Endothelial cell of umbilical vein (primary cell): ENCODE measurements at regions not wholly inside any gene's neighbourhood (a gene's known extent, or its start where the extent isn't known, plus 50 kb on each side); places are given as distances from the start of the nearest gene placed in this dataset.

ENCODE experiments used
- BruUV-seq: library from RNA; stranded (reverse); fragments of 400-500 nt; replicated peaks from 2 replicates; lab custom pipeline; 2021; lab: Mats Ljungman, UMichigan
- CTCF ChIA-PET: fragments of 300-600, 350-600 bp; sonication (Branson Sonifier 250); formaldehyde crosslinking; loops from one replicate; lab custom pipeline; 2021; ENCODE audit warnings: antibody characterized with exemption, inconsistent platforms; lab: Charles Lee
- POLR2A ChIA-PET: fragments of 300-600, 350-600 bp; sonication (Branson Sonifier 250); formaldehyde crosslinking; loops from one replicate; lab custom pipeline; 2021; ENCODE audit warnings: antibody characterized with exemption, inconsistent platforms; lab: Charles Lee
- DNase-seq: peaks from one replicate; pipeline ENCODE4 v3.0.0-alpha.2; 2011; ENCODE audit warnings: low read depth, low spot score
- FAIRE-seq: peaks from 2 replicates; lab custom pipeline; 2011; peaks lifted over from hg19 to GRCh38; lab: Jason Lieb, UNC
- H2AFZ ChIP-seq: 2 replicates; pipeline ENCODE4 v1.6.0; 2012; ENCODE audit warnings: low read depth, low read length, control low read depth, inconsistent platforms
- H3K27ac ChIP-seq: 2 replicates; pipeline ENCODE4 v1.5.1; 2011; ENCODE audit warnings: low read depth, mild to moderate bottlenecking, control low read depth, low read length, moderate library complexity; ENCODE audit not compliant: insufficient read depth
- H3K27me3 ChIP-seq, 2 experiments: 2 replicates each; pipeline versions ENCODE4 v1.6.0 to v1.6.1; 2011; ENCODE audit warnings: low read length in 2 of 2, mixed read lengths in 1 of 2; ENCODE audit not compliant: control insufficient read depth in 2 of 2, insufficient read depth in 2 of 2
- H3K36me3 ChIP-seq, 2 experiments: 2 replicates in 1 of 2; 3 replicates in 1 of 2; pipeline ENCODE4 v1.5.1; 2011; ENCODE audit warnings: low read length in 2 of 2, mild to moderate bottlenecking in 1 of 2, moderate library complexity in 1 of 2; ENCODE audit not compliant: control insufficient read depth in 2 of 2, insufficient read depth in 2 of 2; ENCODE audit errors: extremely low read depth in 1 of 2
- H3K4me1 ChIP-seq: 3 replicates; pipeline ENCODE4 v1.5.1; 2011; ENCODE audit warnings: mild to moderate bottlenecking, low read length; ENCODE audit not compliant: control insufficient read depth, insufficient read depth; ENCODE audit errors: extremely low read depth
- H3K4me2 ChIP-seq: 2 replicates; pipeline ENCODE4 v1.6.1; 2011; ENCODE audit warnings: low read length, control low read depth, mixed read lengths; ENCODE audit not compliant: insufficient read depth
- H3K4me3 ChIP-seq, 3 experiments: fragments of 200-600 bp in 1 of 3; sonication (generic), shearing (Covaris generic) in 1 of 3; replicated peaks in 1 of 3; 2 replicates each; pipeline ENCODE4 v1.5.1; 2011 to 2016; ENCODE audit warnings: control low read depth in 3 of 3, low read length in 3 of 3, mild to moderate bottlenecking in 2 of 3, inconsistent platforms in 1 of 3, low read depth in 1 of 3, moderate library complexity in 1 of 3; ENCODE audit not compliant: insufficient read depth in 1 of 3
- H3K79me2 ChIP-seq: 2 replicates; pipeline ENCODE4 v1.6.0; 2012; ENCODE audit warnings: low read length, inconsistent platforms; ENCODE audit not compliant: control insufficient read depth, insufficient read depth
- H3K9ac ChIP-seq: replicated peaks from 2 replicates; pipeline ENCODE3; 2011; ENCODE audit warnings: low read length, control low read depth; ENCODE audit not compliant: insufficient read depth; ENCODE audit errors: extremely low read depth
- H3K9me1 ChIP-seq: replicated peaks from 3 replicates; pipeline ENCODE4 v1.6.0; 2011; ENCODE audit warnings: mild to moderate bottlenecking, low read length; ENCODE audit not compliant: control insufficient read depth, insufficient read depth; ENCODE audit errors: extremely low read depth
- H3K9me3 ChIP-seq: replicated peaks from 2 replicates; pipeline ENCODE4 v1.5.1; 2012; ENCODE audit warnings: low read length, inconsistent platforms; ENCODE audit not compliant: control insufficient read depth, insufficient read depth
- H4K20me1 ChIP-seq: replicated peaks from 2 replicates; pipeline ENCODE3; 2011; ENCODE audit warnings: mild to moderate bottlenecking, low read length; ENCODE audit not compliant: control insufficient read depth, insufficient read depth; ENCODE audit errors: extremely low read depth
- CTCF ChIP-seq, 2 donors: IDR thresholded peaks; 1 replicate in 1 of 2; 2 replicates in 1 of 2; pipeline ENCODE4 v1.5.1; 2011; ENCODE audit warnings: low read length in 2 of 2, mild to moderate bottlenecking in 2 of 2, moderate library complexity in 2 of 2, control low read depth in 1 of 2, inconsistent platforms in 1 of 2, low read depth in 1 of 2; ENCODE audit not compliant: insufficient read depth in 1 of 2; ENCODE audit errors: extremely low read depth in 1 of 2
- EZH2 ChIP-seq: IDR thresholded peaks from 2 replicates; pipeline ENCODE4 v1.6.1; 2012; ENCODE audit warnings: borderline replicate concordance, low read depth, mild to moderate bottlenecking, moderate library complexity, low read length, inconsistent platforms; ENCODE audit not compliant: severe bottlenecking
- FOS ChIP-seq: IDR thresholded peaks from 2 replicates; pipeline ENCODE4 v1.6.1; 2011; ENCODE audit warnings: mild to moderate bottlenecking, low read length, moderate library complexity, borderline replicate concordance; ENCODE audit not compliant: insufficient read depth
- GATA2 ChIP-seq: IDR thresholded peaks from 2 replicates; pipeline ENCODE4 v1.7.0; 2011; ENCODE audit warnings: low read depth, mild to moderate bottlenecking, moderate library complexity, mixed read lengths, low read length; ENCODE audit not compliant: insufficient read length, insufficient read depth
- JUN ChIP-seq: IDR thresholded peaks from 2 replicates; pipeline ENCODE4 v1.6.1; 2011; ENCODE audit warnings: borderline replicate concordance, low read depth; ENCODE audit not compliant: insufficient read length, insufficient read depth
- MYC ChIP-seq: IDR thresholded peaks from one replicate; pipeline ENCODE4 v1.6.1; 2011; ENCODE audit warnings: mild to moderate bottlenecking, low read depth, low read length
- POLR2A ChIP-seq: IDR thresholded peaks from 2 replicates; pipeline ENCODE4 v1.6.1; 2012; ENCODE audit warnings: low read depth, mild to moderate bottlenecking, control low read depth, low read length
- POLR2AphosphoS5 ChIP-seq: IDR thresholded peaks from 2 replicates; pipeline ENCODE4 v1.6.1; 2012; ENCODE audit warnings: low read depth, mild to moderate bottlenecking, control low read depth, low read length, moderate library complexity; ENCODE audit not compliant: insufficient read depth
- dilution Hi-C: fragments of 300-500 bp; cut with MboI; formaldehyde crosslinking; loops from one replicate; pipeline ENCODE4 v1.15.0; 2019; ENCODE audit warnings: low sequenced_read_pairs; ENCODE audit not compliant: extremely low pct_ligation_motif_present
- intact Hi-C: fragments of 100-400 bp; cut with micrococcal nuclease; formaldehyde crosslinking; loops from one replicate; pipeline ENCODE4 v1.10.0; 2022
- TF ChIP-seq, protein P1 (sequence below): IDR thresholded peaks from 2 replicates; pipeline ENCODE4 v1.6.1; 2011; ENCODE audit not compliant: insufficient read depth, insufficient read length

- no peak overlapping the region for H3K4me2 ChIP-seq
- H4K20me1 ChIP-seq, result no peaks in the 10 kb centered on the region
- ChIA-PET CTCF (interaction anchor here (1.4 kb wide), 1 partner anchor 19 kb away, joined by 6 read pairs; no protein-coding TSS in a partner anchor), POLR2A (no interaction called here)
- TF ChIP-seq MYC (no peak), CTCF (IDR thresholded peaks at IDR 0.05; ENCODE audit: extremely low read depth in 1 of 2, insufficient read depth in 1 of 2, low read depth in 1 of 2, low read length in 2 of 2) (no peak), JUN (no peak), POLR2A (no peak), POLR2AphosphoS5 (no peak), GATA2 (no peak), FOS (no peak), EZH2 (no peak)
- TF ChIP-seq, protein P1, sequence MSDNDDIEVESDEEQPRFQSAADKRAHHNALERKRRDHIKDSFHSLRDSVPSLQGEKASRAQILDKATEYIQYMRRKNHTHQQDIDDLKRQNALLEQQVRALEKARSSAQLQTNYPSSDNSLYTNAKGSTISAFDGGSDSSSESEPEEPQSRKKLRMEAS, result no peak
- H3K27me3 ChIP-seq, result peaks cover 0 to 4% of the 10 kb centered on the region in 2 experiments
- BruUV-seq, result no TSS peak
- H3K4me3 ChIP-seq, result no peak overlapping the region
- intact Hi-C loops, result no loop called here
- H3K9ac ChIP-seq, result no peak overlapping the region
- FAIRE-seq, result no peak
- no peak overlapping the region for H2AFZ ChIP-seq
- no peak overlapping the region for H3K27ac ChIP-seq
- H3K79me2 ChIP-seq, result no peaks in the 10 kb centered on the region
- DNase-seq, result no peak
- H3K9me1 ChIP-seq, result no peaks in the 10 kb centered on the region
- H3K4me1 ChIP-seq, result no peaks in the 10 kb centered on the region
- dilution Hi-C loops, result no loop called here
- H3K36me3 ChIP-seq, result no peaks in the 10 kb centered on the region
- H3K9me3 ChIP-seq, result no peaks in the 10 kb centered on the region
Measured at GRCh38 chr10:33483124-33483815, 148.8 kb upstream of the NRP1 start.
